H1 (cell line): ENCODE measurements at regions not wholly inside any gene's neighbourhood (a gene's known extent, or its start where the extent isn't known, plus 50 kb on each side); places are given as distances from the start of the nearest gene placed in this dataset.

Experiments used
- CTCF ChIA-PET: fragments of 300-600 bp; sonication (Branson Sonifier 250); formaldehyde crosslinking; loops from one replicate; lab custom pipeline; 2021; ENCODE audit not compliant: partially characterized antibody; lab: Charles Lee
- POLR2A ChIA-PET: fragments of 300-600 bp; sonication (Branson Sonifier 250); formaldehyde crosslinking; loops from one replicate; lab custom pipeline; 2021; ENCODE audit warnings: inconsistent platforms; ENCODE audit not compliant: partially characterized antibody; lab: Charles Lee
- DNase-seq, 2 experiments: peaks; one replicate each; pipeline versions ENCODE4 v3.0.0 to v3.0.0-alpha.2; 2010 to 2022; ENCODE audit warnings: low spot score in 2 of 2, low read depth in 1 of 2, mixed read lengths in 1 of 2
- FAIRE-seq: peaks from 2 replicates; lab custom pipeline; 2011; peaks lifted over from hg19 to GRCh38; lab: Jason Lieb, UNC
- H2AFZ ChIP-seq: 2 replicates; pipeline ENCODE4 v1.8.1; 2012; ENCODE audit warnings: low read length, inconsistent platforms
- H2AK5ac ChIP-seq: 2 replicates; pipeline ENCODE4 v1.6.1; 2013; ENCODE audit warnings: low read depth, low read length
- H2BK120ac ChIP-seq: replicated peaks from 2 replicates; pipeline ENCODE3; 2013; ENCODE audit warnings: low read depth, low read length, inconsistent platforms
- H2BK12ac ChIP-seq: 2 replicates; pipeline ENCODE4 v1.6.1; 2013; ENCODE audit warnings: low read depth, low read length
- H2BK15ac ChIP-seq: 2 replicates; pipeline ENCODE4 v1.6.1; 2013; ENCODE audit warnings: low read length
- H2BK20ac ChIP-seq: 2 replicates; pipeline ENCODE4 v1.6.1; 2013; ENCODE audit warnings: low read length
- H2BK5ac ChIP-seq: 2 replicates; pipeline ENCODE4 v1.6.1; 2013; ENCODE audit warnings: low read depth, low read length
- H3K14ac ChIP-seq: 2 replicates; pipeline ENCODE4 v1.6.1; 2013; ENCODE audit warnings: inconsistent platforms; ENCODE audit not compliant: insufficient read length
- H3K18ac ChIP-seq: 2 replicates; pipeline ENCODE4 v1.6.1; 2013; ENCODE audit warnings: low read length; ENCODE audit errors: extremely low read depth
- H3K23ac ChIP-seq: 2 replicates; pipeline ENCODE4 v1.6.1; 2013; ENCODE audit warnings: inconsistent platforms; ENCODE audit not compliant: insufficient read length
- H3K23me2 ChIP-seq: 2 replicates; pipeline ENCODE4 v1.6.1; 2013; ENCODE audit warnings: low read depth, low read length
- H3K27ac ChIP-seq: 2 replicates; pipeline ENCODE4 v1.6.1; 2011; ENCODE audit warnings: low read depth, low read length, inconsistent platforms
- H3K27me3 ChIP-seq, 4 experiments: replicated peaks in 1 of 4; 1 replicate in 1 of 4; 2 replicates in 3 of 4; pipeline versions ENCODE4 v1.6.1 to v1.8.1; 2011 to 2013; ENCODE audit warnings: low read length in 3 of 4, mild to moderate bottlenecking in 3 of 4, inconsistent platforms in 2 of 4, mixed read lengths in 2 of 4, moderate library complexity in 1 of 4; ENCODE audit not compliant: control insufficient read depth in 3 of 4, insufficient read depth in 3 of 4; ENCODE audit errors: extremely low read depth in 1 of 4
- H3K36me3 ChIP-seq, 4 experiments: 2 replicates each; pipeline versions ENCODE4 v1.6.1 to v1.8.1; 2011 to 2013; ENCODE audit warnings: mild to moderate bottlenecking in 4 of 4, low read length in 3 of 4, moderate library complexity in 2 of 4, control low read depth in 1 of 4, inconsistent platforms in 1 of 4; ENCODE audit not compliant: insufficient read depth in 4 of 4, control insufficient read depth in 2 of 4
- H3K4ac ChIP-seq: replicated peaks from 2 replicates; pipeline ENCODE3; 2013; ENCODE audit warnings: low read length, low read depth, mixed read lengths, inconsistent platforms; ENCODE audit not compliant: insufficient read length
- H3K4me1 ChIP-seq, 4 experiments: replicated peaks in 1 of 4; 1 replicate in 1 of 4; 2 replicates in 3 of 4; pipeline versions ENCODE4 v1.6.1 to v1.8.1; 2011 to 2013; ENCODE audit warnings: low read length in 3 of 4, inconsistent platforms in 2 of 4, mixed read lengths in 1 of 4; ENCODE audit not compliant: insufficient read depth in 4 of 4, control insufficient read depth in 3 of 4
- H3K4me2 ChIP-seq, 2 experiments: 2 replicates each; pipeline versions ENCODE4 v1.6.1 to v1.8.1; 2011 to 2013; ENCODE audit warnings: low read depth in 2 of 2, low read length in 2 of 2, control low read depth in 1 of 2, inconsistent platforms in 1 of 2, mild to moderate bottlenecking in 1 of 2; ENCODE audit not compliant: insufficient read depth in 1 of 2
- H3K4me3 ChIP-seq, 4 experiments: fragments of 200-600, 300-600 bp in 1 of 4; sonication (generic), shearing (Covaris generic), sonication (Bioruptor Twin) in 1 of 4; 2 replicates each; pipeline versions ENCODE4 v1.5.1 to v1.8.1; 2011 to 2016; ENCODE audit warnings: low read length in 4 of 4, low read depth in 3 of 4, control low read depth in 2 of 4, inconsistent platforms in 2 of 4, mild to moderate bottlenecking in 2 of 4, mixed read lengths in 1 of 4, moderate library complexity in 1 of 4; ENCODE audit not compliant: insufficient read depth in 2 of 4; ENCODE audit errors: extremely low read depth in 1 of 4
- H3K56ac ChIP-seq: replicated peaks from 2 replicates; pipeline ENCODE3; 2013; ENCODE audit warnings: low read depth, mild to moderate bottlenecking, mixed read lengths, low read length, inconsistent platforms; ENCODE audit not compliant: insufficient read length
- H3K79me1 ChIP-seq: 2 replicates; pipeline ENCODE4 v1.6.1; 2013; ENCODE audit warnings: low read depth, low read length, control low read depth
- H3K79me2 ChIP-seq, 2 experiments: 2 replicates each; pipeline versions ENCODE4 v1.6.1 to v1.8.1; 2012 to 2013; ENCODE audit warnings: low read length in 2 of 2, mild to moderate bottlenecking in 2 of 2, inconsistent platforms in 1 of 2; ENCODE audit not compliant: insufficient read depth in 2 of 2, control insufficient read depth in 1 of 2
- H3K9ac ChIP-seq, 4 experiments: replicated peaks in 1 of 4; 1 replicate in 1 of 4; 2 replicates in 3 of 4; pipeline versions ENCODE4 v1.6.1 to v1.8.1; 2011 to 2013; ENCODE audit warnings: low read depth in 3 of 4, low read length in 3 of 4, control low read depth in 2 of 4, mild to moderate bottlenecking in 2 of 4, moderate library complexity in 2 of 4, inconsistent platforms in 1 of 4; ENCODE audit errors: extremely low read depth in 1 of 4
- H3K9me3 ChIP-seq, 2 experiments: 2 replicates each; pipeline versions ENCODE4 v1.6.1 to v1.8.1; 2012 to 2013; ENCODE audit warnings: mild to moderate bottlenecking in 2 of 2, moderate library complexity in 2 of 2, control low read depth in 1 of 2, inconsistent platforms in 1 of 2, low read depth in 1 of 2, low read length in 1 of 2, mixed read lengths in 1 of 2; ENCODE audit not compliant: insufficient read depth in 2 of 2
- H4K20me1 ChIP-seq, 2 experiments: replicated peaks in 1 of 2; 2 replicates each; pipeline versions ENCODE3 to v1.8.1; 2011 to 2013; ENCODE audit warnings: inconsistent platforms in 2 of 2, low read length in 2 of 2, mild to moderate bottlenecking in 1 of 2; ENCODE audit not compliant: insufficient read depth in 2 of 2, control insufficient read depth in 1 of 2
- H4K5ac ChIP-seq: 2 replicates; pipeline ENCODE4 v1.6.1; 2013; ENCODE audit warnings: low read length, low read depth, mixed read lengths, inconsistent platforms; ENCODE audit not compliant: insufficient read length
- H4K8ac ChIP-seq: 2 replicates; pipeline ENCODE4 v1.8.0; 2013; ENCODE audit warnings: mild to moderate bottlenecking, moderate library complexity, low read length, inconsistent platforms; ENCODE audit not compliant: insufficient read depth; ENCODE audit errors: extremely low read depth
- H4K91ac ChIP-seq: replicated peaks from 2 replicates; pipeline ENCODE3; 2013; ENCODE audit warnings: low read length, mixed read lengths, inconsistent platforms; ENCODE audit not compliant: insufficient read length
- EZH2 ChIP-seq: fragments of 200-600 bp; sonication (generic); IDR thresholded peaks from 2 replicates; pipeline ENCODE4 v1.7.1; 2012; ENCODE audit warnings: low read depth, mild to moderate bottlenecking, moderate library complexity, low read length, inconsistent platforms; ENCODE audit not compliant: severe bottlenecking
- RFX5 ChIP-seq: IDR thresholded peaks from 2 replicates; pipeline ENCODE4 v1.6.1; 2011; ENCODE audit warnings: low read depth, low read length, improper control_type of control experiment, borderline replicate concordance
- TCF12 ChIP-seq: IDR thresholded peaks from 2 replicates; pipeline ENCODE4 v1.6.1; 2011; ENCODE audit warnings: low read depth, mild to moderate bottlenecking, low read length
- WGBS, 2 experiments: shearing (Covaris generic) in 1 of 2; methylation state at CpG; one replicate each; pipeline versions ENCODE4 v1.1.6 to v1.1.7; 2013 to 2015; ENCODE audit warnings: low lambda C conversion rate in 2 of 2, mixed read lengths in 2 of 2, inconsistent platforms in 1 of 2, low coverage in 1 of 2, missing lambda C conversion rate in 1 of 2; ENCODE audit not compliant: insufficient replicate concordance in 2 of 2, insufficient coverage in 1 of 2, insufficient read length in 1 of 2; ENCODE audit errors: extremely low coverage in 1 of 2, missing lambda C conversion rate in 1 of 2; 5-methylcytosine and 5-hydroxymethylcytosine counted together

GRCh38 chr18:42437001-42437400, 482.0 kb downstream of the PIK3C3 start:
- Histone ChIP-seq H3K9me3 (no peaks in the 10 kb centered on the region), H2AFZ (no peak overlapping the region; the same call in 1 of the 2 replicates), H2BK15ac (no peak overlapping the region), H3K4me2 (no peak overlapping the region), H2BK12ac (no peak overlapping the region), H2BK5ac (no peak overlapping the region), H3K79me1 (no peaks in the 10 kb centered on the region), H3K4me1 (no peaks in the 10 kb centered on the region), H4K91ac (no peak overlapping the region), H3K9ac (no peak overlapping the region), H3K4me3 (no peak overlapping the region), H4K8ac (no peak overlapping the region), H3K36me3 (no peaks in the 10 kb centered on the region), H3K23me2 (no peaks in the 10 kb centered on the region), H4K20me1 (no peaks in the 10 kb centered on the region), H2AK5ac (no peak overlapping the region), H3K18ac (no peak overlapping the region)
- CTCF ChIA-PET, result no interaction called here
- POLR2A ChIA-PET, result no interaction called here
- no peak for TF ChIP-seq RFX5
- no peak for TF ChIP-seq EZH2
- no peak for TF ChIP-seq TCF12
- TF ChIP-seq, all 59 proteins: peak for 0
- Histone ChIP-seq H4K5ac (no peak overlapping the region), H3K4ac (no peak overlapping the region), H3K56ac (no peak overlapping the region), H2BK20ac (no peak overlapping the region), H3K27ac (no peak overlapping the region), H2BK120ac (no peak overlapping the region), H3K27me3 (no peaks in the 10 kb centered on the region), H3K79me2 (no peaks in the 10 kb centered on the region), H3K14ac (no peak overlapping the region), H3K23ac (no peak overlapping the region)
- 85% methylated on average over 5 of the region's 5 CpGs; no CpG with 5 or more reads in 1 of the 2 experiments for WGBS, 2 experiments
- no peak for DNase-seq
- no peak for FAIRE-seq
